ENCODE measurements at regions not wholly inside any gene's neighbourhood (a gene's known extent, or its start where the extent isn't known, plus 50 kb on each side); places are given as distances from the start of the nearest gene placed in this dataset.

- no peaks in the 10 kb centered on the region for H3K36me3 ChIP-seq (ENCODE audit: control insufficient read depth in 1 of 2, insufficient read depth in 2 of 2, low read length in 2 of 2)
- DNase-seq (ENCODE audit: low read depth, low spot score), result no peak
- peaks cover 0 to 12% of the 10 kb centered on the region in 2 experiments; a peak in 2 of 4 replicates for H3K9me3 ChIP-seq (ENCODE audit: control insufficient read depth in 1 of 2, insufficient read depth in 1 of 2, low read depth in 1 of 2, low read length in 2 of 2)
- H3K27ac ChIP-seq (ENCODE audit: low read depth, low read length), result no peak overlapping the region
- no peaks in the 10 kb centered on the region for H3K4me1 ChIP-seq (ENCODE audit: control insufficient read depth in 1 of 2, insufficient read depth in 2 of 2, low read length in 2 of 2)
- RAD21 ChIA-PET (ENCODE audit: low non-redundant PET in 1 of 2, low total read pairs in 2 of 2, uncharacterized antibody in 2 of 2, unreplicated experiment in 2 of 2), result no interaction called here
- no peak overlapping the region for H3K9ac ChIP-seq (ENCODE audit: low read length)
- no peaks in the 10 kb centered on the region for H3K27me3 ChIP-seq (ENCODE audit: insufficient read depth, low read length)
- no peaks in the 10 kb centered on the region for H3K79me2 ChIP-seq (ENCODE audit: insufficient read depth, low read length)
- no peak overlapping the region for H3K4me3 ChIP-seq (replicated peaks in 1 of 2; ENCODE audit: low read depth in 1 of 2, low read length in 2 of 2)
- BruUV-seq (replicated peaks), result no TSS peak
- no peaks in the 10 kb centered on the region for H4K20me1 ChIP-seq (ENCODE audit: insufficient read depth)
- no peaks in the 10 kb centered on the region for H3K9me2 ChIP-seq (ENCODE audit: insufficient read depth)
- no peak overlapping the region for H3K4me2 ChIP-seq (ENCODE audit: low read length)
- POLR2A ChIA-PET, result no interaction called here
- TF ChIP-seq SIN3A (IDR thresholded peaks at IDR 0.05; ENCODE audit: low read depth), result no peak
- TF ChIP-seq SRF (IDR thresholded peaks at IDR 0.05; ENCODE audit: low read depth), result no peak
- no peak for TF ChIP-seq JUND (IDR thresholded peaks at IDR 0.05)
- no peak for TF ChIP-seq TCF7L2 (IDR thresholded peaks at IDR 0.05; ENCODE audit: borderline replicate concordance, extremely low read depth, insufficient read depth, insufficient read length)
- TF ChIP-seq EZH2phosphoT487 (IDR thresholded peaks at IDR 0.05; ENCODE audit: borderline replicate concordance), result no peak
- TF ChIP-seq ZBTB33 (IDR thresholded peaks at IDR 0.05; ENCODE audit: extremely low read depth, insufficient replicate concordance, low read length), result no peak
- no peak for TF ChIP-seq EZH2 (IDR thresholded peaks at IDR 0.05)
- no peak for TF ChIP-seq YY1 (IDR thresholded peaks at IDR 0.05; ENCODE audit: extremely low read depth, insufficient replicate concordance, low read depth, low read length)
- no peak for TF ChIP-seq POLR2A (IDR thresholded peaks at IDR 0.05; ENCODE audit: borderline replicate concordance, extremely low read depth, insufficient read depth, insufficient read length)
- no peak for TF ChIP-seq EGR1 (IDR thresholded peaks at IDR 0.05; ENCODE audit: low read depth)
- TF ChIP-seq, protein P1, sequence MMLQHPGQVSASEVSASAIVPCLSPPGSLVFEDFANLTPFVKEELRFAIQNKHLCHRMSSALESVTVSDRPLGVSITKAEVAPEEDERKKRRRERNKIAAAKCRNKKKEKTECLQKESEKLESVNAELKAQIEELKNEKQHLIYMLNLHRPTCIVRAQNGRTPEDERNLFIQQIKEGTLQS (IDR thresholded peaks at IDR 0.05), result no peak
- no peak for ATAC-seq
- no peak overlapping the region for H2AFZ ChIP-seq (ENCODE audit: low read depth, low read length, poor library complexity, severe bottlenecking)
- intact Hi-C loops (cut with micrococcal nuclease), result no loop called here
- CTCF ChIA-PET, result no interaction called here
Observed at GRCh38 chr1:29527314-29528004, 291.1 kb downstream of the PTPRU start.

Data from HCT116 (cell line).